WERI-Rb-1 (cell line): ENCODE measurements at regions not wholly inside any gene's neighbourhood (a gene's known extent, or its start where the extent isn't known, plus 50 kb on each side); places are given as distances from the start of the nearest gene placed in this dataset.

Experiments
- DNase-seq: peaks from one replicate; pipeline ENCODE4 v3.0.0-alpha.2; 2020
- H3K27ac ChIP-seq: fragments of 250-450 bp; sonication (Bioruptor Pico); 2 replicates; pipeline ENCODE4 v1.5.1; 2020; ENCODE audit warnings: mild to moderate bottlenecking, moderate library complexity
- H3K27me3 ChIP-seq: fragments of 250-450 bp; sonication (Bioruptor Pico); 2 replicates; pipeline ENCODE4 v1.5.1; 2021; ENCODE audit warnings: mild to moderate bottlenecking, low read depth, moderate library complexity; ENCODE audit not compliant: insufficient read depth, severe bottlenecking
- H3K36me3 ChIP-seq: fragments of 250-450 bp; sonication (Bioruptor Pico); 2 replicates; pipeline ENCODE4 v1.5.1; 2020; ENCODE audit warnings: mild to moderate bottlenecking, moderate library complexity
- H3K4me3 ChIP-seq: 2 replicates; pipeline ENCODE4 v1.5.1; 2011; ENCODE audit warnings: low read depth, mild to moderate bottlenecking, control low read depth, low read length
- H3K9me3 ChIP-seq: fragments of 250-450 bp; sonication (Bioruptor Pico); 2 replicates; pipeline ENCODE4 v1.5.1; 2021; ENCODE audit warnings: mild to moderate bottlenecking, moderate library complexity; ENCODE audit not compliant: severe bottlenecking
- CTCF ChIP-seq: IDR thresholded peaks from 2 replicates; pipeline ENCODE4 v1.5.1; 2011; ENCODE audit warnings: low read depth, mild to moderate bottlenecking, control low read depth, inconsistent platforms, low read length

GRCh38 chr18:39681061-39681460, 2115.5 kb upstream of the CELF4 start:
- no peak for TF ChIP-seq CTCF
- DNase-seq: no peak
- H3K4me3 ChIP-seq: no peak overlapping the region
- no peaks in the 10 kb centered on the region for H3K9me3 ChIP-seq
- no peak overlapping the region for H3K27ac ChIP-seq
- no peaks in the 10 kb centered on the region for H3K27me3 ChIP-seq
- no peaks in the 10 kb centered on the region for H3K36me3 ChIP-seq

GRCh38 chr18:39675906-39676305, 2110.3 kb upstream of the CELF4 start:
- DNase-seq: no peak
- no peaks in the 10 kb centered on the region for H3K27me3 ChIP-seq

GRCh38 chr18:39675368-39675767, 2109.8 kb upstream of the CELF4 start:
- no peak overlapping the region for H3K4me3 ChIP-seq
- no peaks in the 10 kb centered on the region for H3K36me3 ChIP-seq
- TF ChIP-seq CTCF: no peak
- DNase-seq: no peak
- no peak overlapping the region for H3K27ac ChIP-seq
- H3K27me3 ChIP-seq: no peaks in the 10 kb centered on the region
- H3K9me3 ChIP-seq: no peaks in the 10 kb centered on the region

More at GRCh38 chr18:39675906-39676305, 2110.3 kb upstream of the CELF4 start:
- H3K27ac ChIP-seq: no peak overlapping the region
- no peak overlapping the region for H3K4me3 ChIP-seq
- no peaks in the 10 kb centered on the region for H3K36me3 ChIP-seq
- no peaks in the 10 kb centered on the region for H3K9me3 ChIP-seq
- no peak for TF ChIP-seq CTCF

- Histone ChIP-seq H3K27me3 (no peaks in the 10 kb centered on the region), H3K9me3 (no peaks in the 10 kb centered on the region), H3K4me3 (no peak overlapping the region), H3K36me3 (no peaks in the 10 kb centered on the region), H3K27ac (no peak overlapping the region)
- no peak for DNase-seq
- TF ChIP-seq CTCF: no peak
Measured at GRCh38 chr18:39672171-39672570, 2106.6 kb upstream of the CELF4 start.

- Histone ChIP-seq H3K4me3 (no peak overlapping the region), H3K36me3 (no peaks in the 10 kb centered on the region), H3K9me3 (no peaks in the 10 kb centered on the region), H3K27ac (no peak overlapping the region), H3K27me3 (no peaks in the 10 kb centered on the region)
- DNase-seq: no peak
- no peak for TF ChIP-seq CTCF
Measured at GRCh38 chr18:39667905-39668304, 2102.3 kb upstream of the CELF4 start.

GRCh38 chr18:39666541-39666940, 2100.9 kb upstream of the CELF4 start:
- DNase-seq: no peak
- Histone ChIP-seq H3K36me3 (no peaks in the 10 kb centered on the region), H3K27me3 (no peaks in the 10 kb centered on the region), H3K9me3 (no peaks in the 10 kb centered on the region), H3K4me3 (no peak overlapping the region), H3K27ac (no peak overlapping the region)
- TF ChIP-seq CTCF: no peak
